ENCODE measurements at regions not wholly inside any gene's neighbourhood (a gene's known extent, or its start where the extent isn't known, plus 50 kb on each side); places are given as distances from the start of the nearest gene placed in this dataset.

DNA sequence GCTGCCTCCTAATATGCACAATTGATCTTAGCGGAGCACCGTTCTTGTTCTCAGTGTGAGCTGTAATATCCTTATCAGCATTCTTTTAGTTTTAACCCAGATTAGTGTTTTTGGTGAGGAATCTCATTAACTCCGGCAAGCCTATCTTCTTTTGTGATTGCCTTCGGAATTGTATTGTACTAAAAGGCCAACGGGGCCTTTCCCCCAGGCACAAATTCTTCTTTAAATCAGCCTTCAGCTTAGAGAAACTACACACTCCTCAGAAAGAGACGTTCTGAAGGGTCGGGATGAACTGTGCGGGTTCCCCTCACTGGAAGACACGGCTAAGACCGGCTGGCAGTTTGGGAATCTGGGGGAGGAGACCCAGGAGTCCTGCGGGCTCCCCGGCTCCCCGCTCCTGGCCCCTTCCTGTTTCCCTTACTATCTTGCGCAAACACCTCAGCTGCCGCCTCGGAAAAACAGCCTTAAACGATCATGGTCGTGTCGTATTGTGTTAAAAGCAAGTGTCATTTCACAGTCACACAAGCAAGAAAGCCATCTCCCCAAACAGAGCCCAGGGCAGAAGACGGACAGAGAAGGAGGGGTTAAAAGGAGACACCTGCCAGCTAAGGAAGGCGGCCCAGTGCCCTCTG lies 353.1 kb upstream of the IRX2 start:
- H3K4me1 ChIP-seq (ENCODE audit: insufficient read depth, low read length, poor library complexity, severe bottlenecking): no peaks in the 10 kb centered on the region
- no peaks in the 10 kb centered on the region for H3K27me3 ChIP-seq (ENCODE audit: insufficient read depth, low read length, poor library complexity, severe bottlenecking)
- no peaks in the 10 kb centered on the region for H3K36me3 ChIP-seq (ENCODE audit: insufficient read depth, low read length)
- H3K9me3 ChIP-seq (ENCODE audit: insufficient read depth, low read depth, low read length): peaks cover 16% of the 10 kb centered on the region; the same call in 1 of the 2 replicates
- H2AFZ ChIP-seq (ENCODE audit: low read length): no peak overlapping the region
- TF ChIP-seq, protein P1, sequence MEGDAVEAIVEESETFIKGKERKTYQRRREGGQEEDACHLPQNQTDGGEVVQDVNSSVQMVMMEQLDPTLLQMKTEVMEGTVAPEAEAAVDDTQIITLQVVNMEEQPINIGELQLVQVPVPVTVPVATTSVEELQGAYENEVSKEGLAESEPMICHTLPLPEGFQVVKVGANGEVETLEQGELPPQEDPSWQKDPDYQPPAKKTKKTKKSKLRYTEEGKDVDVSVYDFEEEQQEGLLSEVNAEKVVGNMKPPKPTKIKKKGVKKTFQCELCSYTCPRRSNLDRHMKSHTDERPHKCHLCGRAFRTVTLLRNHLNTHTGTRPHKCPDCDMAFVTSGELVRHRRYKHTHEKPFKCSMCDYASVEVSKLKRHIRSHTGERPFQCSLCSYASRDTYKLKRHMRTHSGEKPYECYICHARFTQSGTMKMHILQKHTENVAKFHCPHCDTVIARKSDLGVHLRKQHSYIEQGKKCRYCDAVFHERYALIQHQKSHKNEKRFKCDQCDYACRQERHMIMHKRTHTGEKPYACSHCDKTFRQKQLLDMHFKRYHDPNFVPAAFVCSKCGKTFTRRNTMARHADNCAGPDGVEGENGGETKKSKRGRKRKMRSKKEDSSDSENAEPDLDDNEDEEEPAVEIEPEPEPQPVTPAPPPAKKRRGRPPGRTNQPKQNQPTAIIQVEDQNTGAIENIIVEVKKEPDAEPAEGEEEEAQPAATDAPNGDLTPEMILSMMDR (conservative IDR thresholded peaks at IDR 0.05; ENCODE audit: low read length): no peak
- TF ChIP-seq EZH2phosphoT487 (IDR thresholded peaks at IDR 0.05; ENCODE audit: borderline replicate concordance): no peak
- no peaks in the 10 kb centered on the region for H4K20me1 ChIP-seq (ENCODE audit: insufficient read depth, low read length, poor library complexity, severe bottlenecking)
- no peak overlapping the region for H3K4me2 ChIP-seq (ENCODE audit: low read depth, low read length, poor library complexity, severe bottlenecking)
- no peaks in the 10 kb centered on the region for H3K79me2 ChIP-seq (ENCODE audit: insufficient read depth, low read length)
- H3K4me3 ChIP-seq (ENCODE audit: low read length, poor library complexity, severe bottlenecking): no peak overlapping the region
- no peaks in the 10 kb centered on the region for H3K9me2 ChIP-seq (replicated peaks; ENCODE audit: low read depth, low read length)
- H3F3A ChIP-seq (ENCODE audit: low read depth): no peaks in the 10 kb centered on the region
- no peak overlapping the region for H3K9ac ChIP-seq (ENCODE audit: low read depth, low read length, poor library complexity, severe bottlenecking)

DNA sequence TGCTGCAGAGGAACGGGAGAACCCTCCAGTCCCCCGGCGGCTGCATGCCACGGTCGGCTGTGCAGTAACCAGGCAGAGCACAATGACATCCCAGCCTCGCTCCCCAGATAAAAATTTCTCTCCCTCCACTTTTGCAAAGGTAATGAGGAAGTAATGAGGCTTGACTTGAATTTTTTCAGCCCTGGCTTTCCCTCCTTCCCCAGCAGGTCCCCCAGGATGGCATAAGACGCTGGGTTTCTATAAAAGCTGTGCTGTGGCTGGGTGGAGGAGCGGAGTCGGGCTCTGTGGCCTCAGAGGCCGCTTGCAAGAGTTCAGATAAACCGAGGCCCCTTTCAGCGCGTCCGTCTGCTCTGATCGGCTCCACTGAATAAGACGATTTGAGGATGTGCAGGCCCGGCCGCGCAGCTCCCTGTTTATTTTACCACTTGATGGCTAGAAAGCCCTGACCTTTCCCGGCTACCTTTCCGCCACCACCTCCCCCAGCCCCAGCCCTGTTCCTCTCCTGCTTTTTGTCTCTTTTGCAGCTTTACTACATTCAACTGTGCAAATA lies 351.9 kb upstream of the IRX2 start:
- Histone ChIP-seq H3K4me3 (ENCODE audit: low read length, poor library complexity, severe bottlenecking) (no peak overlapping the region), H3K36me3 (ENCODE audit: insufficient read depth, low read length) (no peaks in the 10 kb centered on the region), H3F3A (ENCODE audit: low read depth) (no peaks in the 10 kb centered on the region), H4K20me1 (ENCODE audit: insufficient read depth, low read length, poor library complexity, severe bottlenecking) (no peaks in the 10 kb centered on the region), H2AFZ (ENCODE audit: low read length) (no peak overlapping the region), H3K79me2 (ENCODE audit: insufficient read depth, low read length) (no peaks in the 10 kb centered on the region), H3K27me3 (ENCODE audit: insufficient read depth, low read length, poor library complexity, severe bottlenecking) (no peaks in the 10 kb centered on the region), H3K4me2 (ENCODE audit: low read depth, low read length, poor library complexity, severe bottlenecking) (no peak overlapping the region), H3K4me1 (ENCODE audit: insufficient read depth, low read length, poor library complexity, severe bottlenecking) (no peaks in the 10 kb centered on the region), H3K9me3 (ENCODE audit: insufficient read depth, low read depth, low read length) (peaks cover 16% of the 10 kb centered on the region; the same call in 1 of the 2 replicates), H3K9ac (ENCODE audit: low read depth, low read length, poor library complexity, severe bottlenecking) (no peak overlapping the region), H3K9me2 (replicated peaks; ENCODE audit: low read depth, low read length) (no peaks in the 10 kb centered on the region)
- TF ChIP-seq, protein P1 (conservative IDR thresholded peaks at IDR 0.05; ENCODE audit: low read length): no peak
- no peak for TF ChIP-seq EZH2phosphoT487 (IDR thresholded peaks at IDR 0.05; ENCODE audit: borderline replicate concordance)

DNA sequence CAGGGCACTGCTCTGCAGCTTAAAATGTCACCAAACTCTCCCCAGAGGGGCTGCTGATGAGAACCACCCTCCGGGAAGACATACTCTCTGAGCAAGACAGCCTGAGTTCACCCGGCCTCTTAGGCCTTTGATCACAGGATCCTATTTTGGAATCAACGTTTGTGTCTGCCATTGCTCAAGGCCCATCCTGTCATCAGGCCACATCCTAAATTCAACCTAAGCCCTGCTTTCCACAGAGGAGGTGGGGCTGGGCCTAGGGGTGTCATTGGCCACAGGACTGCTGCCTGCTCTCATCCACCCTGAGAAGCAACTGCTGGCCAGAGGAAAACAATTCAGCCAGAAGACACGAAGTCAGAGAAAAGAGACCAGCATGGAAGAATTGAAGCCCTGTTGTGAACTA lies 351.1 kb upstream of the IRX2 start:
- Histone ChIP-seq H3K79me2 (ENCODE audit: insufficient read depth, low read length) (no peaks in the 10 kb centered on the region), H3K27me3 (ENCODE audit: insufficient read depth, low read length, poor library complexity, severe bottlenecking) (no peaks in the 10 kb centered on the region), H2AFZ (ENCODE audit: low read length) (no peak overlapping the region), H3K4me2 (ENCODE audit: low read depth, low read length, poor library complexity, severe bottlenecking) (no peak overlapping the region), H3F3A (ENCODE audit: low read depth) (no peaks in the 10 kb centered on the region), H3K9me3 (ENCODE audit: insufficient read depth, low read depth, low read length) (peaks cover 16% of the 10 kb centered on the region; the same call in 1 of the 2 replicates), H3K9ac (ENCODE audit: low read depth, low read length, poor library complexity, severe bottlenecking) (no peak overlapping the region), H3K4me3 (ENCODE audit: low read length, poor library complexity, severe bottlenecking) (no peak overlapping the region), H3K4me1 (ENCODE audit: insufficient read depth, low read length, poor library complexity, severe bottlenecking) (no peaks in the 10 kb centered on the region), H3K36me3 (ENCODE audit: insufficient read depth, low read length) (no peaks in the 10 kb centered on the region), H3K9me2 (replicated peaks; ENCODE audit: low read depth, low read length) (no peaks in the 10 kb centered on the region), H4K20me1 (ENCODE audit: insufficient read depth, low read length, poor library complexity, severe bottlenecking) (no peaks in the 10 kb centered on the region)
- TF ChIP-seq, protein P1 (conservative IDR thresholded peaks at IDR 0.05; ENCODE audit: low read length): no peak
- TF ChIP-seq EZH2phosphoT487 (IDR thresholded peaks at IDR 0.05; ENCODE audit: borderline replicate concordance): no peak

Data from Loucy (cell line).